Kidney (tissue), 13 donors: ENCODE measurements at regions not wholly inside any gene's neighbourhood (a gene's known extent, or its start where the extent isn't known, plus 50 kb on each side); places are given as distances from the start of the nearest gene placed in this dataset.

Source experiments
- DNase-seq, 5 donors: peaks; one replicate each; pipeline ENCODE4 v3.0.0-alpha.2; 2013 to 2020
- FAIRE-seq: peaks from 2 replicates; lab custom pipeline; 2012; peaks lifted over from hg19 to GRCh38; lab: Jason Lieb, UNC
- H3K27ac ChIP-seq, 2 donors: one replicate each; pipeline ENCODE4 v1.7.0; 2013; ENCODE audit warnings: low read depth in 2 of 2, low read length in 2 of 2, inconsistent platforms in 1 of 2
- H3K27me3 ChIP-seq: one replicate; pipeline ENCODE4 v1.7.1; 2013; ENCODE audit warnings: low read length, inconsistent platforms; ENCODE audit not compliant: control insufficient read depth, insufficient read depth
- H3K36me3 ChIP-seq, 3 donors: one replicate each; pipeline versions ENCODE4 v1.7.0 to v1.7.1; 2013; ENCODE audit warnings: low read length in 3 of 3, control low read depth in 1 of 3, inconsistent platforms in 1 of 3; ENCODE audit not compliant: insufficient read depth in 3 of 3, control insufficient read depth in 2 of 3
- H3K4me1 ChIP-seq, 3 donors: one replicate each; pipeline versions ENCODE4 v1.7.0 to v1.7.1; 2013; ENCODE audit warnings: low read length in 3 of 3, inconsistent platforms in 1 of 3, low read depth in 1 of 3; ENCODE audit not compliant: control insufficient read depth in 2 of 3, insufficient read depth in 2 of 3
- H3K4me3 ChIP-seq, 3 donors: one replicate each; pipeline versions ENCODE4 v1.7.0 to v1.8.1; 2013; ENCODE audit warnings: low read length in 3 of 3, control low read depth in 1 of 3, inconsistent platforms in 1 of 3
- H3K9ac ChIP-seq, 3 donors: one replicate each; pipeline versions ENCODE4 v1.7.0 to v1.7.1; 2013; ENCODE audit warnings: low read length in 3 of 3, control low read depth in 1 of 3, inconsistent platforms in 1 of 3
- H3K9me3 ChIP-seq, 3 donors: one replicate each; pipeline versions ENCODE4 v1.7.0 to v1.7.1; 2013; ENCODE audit warnings: low read length in 3 of 3, control low read depth in 1 of 3, inconsistent platforms in 1 of 3; ENCODE audit not compliant: control insufficient read depth in 2 of 3, insufficient read depth in 1 of 3
- intact Hi-C: fragments of 100-400 bp; cut with DNase I; formaldehyde crosslinking; loops from one replicate; pipeline ENCODE4 v1.11.1; 2022
- TF ChIP-seq, protein P1 (sequence below): IDR thresholded peaks from 3 replicates; pipeline ENCODE4 v1.5.1; 2012; ENCODE audit warnings: mild to moderate bottlenecking, moderate library complexity, borderline replicate concordance; ENCODE audit not compliant: insufficient read depth; ENCODE audit errors: extremely low read depth
- donor health status: control.
- donor health status: control.
- donor health status: control.
- donor health status: control.
- donor health status: control.
- donor health status: DM: yes; HTN: yes; CAD: no.
- donor health status: Normal renal cell carcinoma (clear cell type).

DNA sequence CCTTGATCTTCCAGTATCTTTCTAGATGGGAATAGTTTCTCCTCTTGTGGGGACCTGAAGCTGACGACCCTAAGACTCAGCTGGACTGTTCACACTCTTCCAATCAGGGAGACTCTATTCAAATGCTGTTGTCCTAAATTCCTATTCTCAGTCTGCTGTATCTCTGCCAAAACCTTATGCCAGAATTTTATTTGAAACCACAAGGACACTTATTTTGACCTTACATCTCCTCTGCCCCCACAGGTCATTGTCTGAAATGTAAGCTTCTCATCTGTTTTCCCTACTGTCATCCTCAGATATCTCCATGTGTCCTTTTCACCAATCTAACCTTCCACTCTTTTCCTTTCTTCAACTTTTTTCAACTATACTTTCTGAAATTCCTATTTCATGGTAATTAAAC lies 289.5 kb upstream of the SGK1 start:
- no peaks in the 10 kb centered on the region for H3K9me3 ChIP-seq
- H3K27ac ChIP-seq: no peak overlapping the region
- H3K4me1 ChIP-seq: peaks cover 0 to 3% (median 0%) of the 10 kb centered on the region in 3 donors
- H3K36me3 ChIP-seq: no peaks in the 10 kb centered on the region
- no peak overlapping the region for H3K9ac ChIP-seq
- DNase-seq: peak in 1 of 5 donors; percentile 19
- TF ChIP-seq, protein P1, sequence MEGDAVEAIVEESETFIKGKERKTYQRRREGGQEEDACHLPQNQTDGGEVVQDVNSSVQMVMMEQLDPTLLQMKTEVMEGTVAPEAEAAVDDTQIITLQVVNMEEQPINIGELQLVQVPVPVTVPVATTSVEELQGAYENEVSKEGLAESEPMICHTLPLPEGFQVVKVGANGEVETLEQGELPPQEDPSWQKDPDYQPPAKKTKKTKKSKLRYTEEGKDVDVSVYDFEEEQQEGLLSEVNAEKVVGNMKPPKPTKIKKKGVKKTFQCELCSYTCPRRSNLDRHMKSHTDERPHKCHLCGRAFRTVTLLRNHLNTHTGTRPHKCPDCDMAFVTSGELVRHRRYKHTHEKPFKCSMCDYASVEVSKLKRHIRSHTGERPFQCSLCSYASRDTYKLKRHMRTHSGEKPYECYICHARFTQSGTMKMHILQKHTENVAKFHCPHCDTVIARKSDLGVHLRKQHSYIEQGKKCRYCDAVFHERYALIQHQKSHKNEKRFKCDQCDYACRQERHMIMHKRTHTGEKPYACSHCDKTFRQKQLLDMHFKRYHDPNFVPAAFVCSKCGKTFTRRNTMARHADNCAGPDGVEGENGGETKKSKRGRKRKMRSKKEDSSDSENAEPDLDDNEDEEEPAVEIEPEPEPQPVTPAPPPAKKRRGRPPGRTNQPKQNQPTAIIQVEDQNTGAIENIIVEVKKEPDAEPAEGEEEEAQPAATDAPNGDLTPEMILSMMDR: no peak
- no peaks in the 10 kb centered on the region for H3K27me3 ChIP-seq
- no peak for FAIRE-seq
- H3K4me3 ChIP-seq: no peak overlapping the region
- intact Hi-C loops: no loop called here

DNA sequence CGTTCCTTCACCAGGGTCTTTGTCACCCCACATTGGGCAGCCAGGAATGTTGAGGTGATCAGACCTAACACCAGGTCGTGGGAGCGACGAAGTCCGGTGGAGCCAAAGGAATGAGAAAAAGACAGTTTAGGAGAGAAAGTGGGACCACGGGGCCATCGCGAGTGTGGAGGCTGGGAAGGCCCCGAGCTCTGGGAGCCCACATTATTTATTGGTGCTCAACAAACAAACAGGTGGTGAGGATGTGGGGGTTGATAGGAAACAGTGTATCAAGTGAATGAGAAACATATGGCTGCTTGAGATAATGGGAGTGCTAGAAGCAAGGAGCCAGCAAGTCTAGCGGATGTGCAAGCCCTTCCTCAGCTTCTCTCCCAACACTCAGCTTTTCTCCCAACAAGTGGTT lies 287.1 kb upstream of the SGK1 start:
- Histone ChIP-seq H3K9me3 (no peaks in the 10 kb centered on the region), H3K36me3 (no peaks in the 10 kb centered on the region), H3K27ac (no peak overlapping the region), H3K27me3 (no peaks in the 10 kb centered on the region), H3K4me3 (no peak overlapping the region), H3K9ac (no peak overlapping the region), H3K4me1 (peaks cover 0 to 2% (median 0%) of the 10 kb centered on the region in 3 donors)
- TF ChIP-seq, protein P1: no peak
- intact Hi-C loops: no loop called here
- DNase-seq (no peak), FAIRE-seq (no peak)

DNA sequence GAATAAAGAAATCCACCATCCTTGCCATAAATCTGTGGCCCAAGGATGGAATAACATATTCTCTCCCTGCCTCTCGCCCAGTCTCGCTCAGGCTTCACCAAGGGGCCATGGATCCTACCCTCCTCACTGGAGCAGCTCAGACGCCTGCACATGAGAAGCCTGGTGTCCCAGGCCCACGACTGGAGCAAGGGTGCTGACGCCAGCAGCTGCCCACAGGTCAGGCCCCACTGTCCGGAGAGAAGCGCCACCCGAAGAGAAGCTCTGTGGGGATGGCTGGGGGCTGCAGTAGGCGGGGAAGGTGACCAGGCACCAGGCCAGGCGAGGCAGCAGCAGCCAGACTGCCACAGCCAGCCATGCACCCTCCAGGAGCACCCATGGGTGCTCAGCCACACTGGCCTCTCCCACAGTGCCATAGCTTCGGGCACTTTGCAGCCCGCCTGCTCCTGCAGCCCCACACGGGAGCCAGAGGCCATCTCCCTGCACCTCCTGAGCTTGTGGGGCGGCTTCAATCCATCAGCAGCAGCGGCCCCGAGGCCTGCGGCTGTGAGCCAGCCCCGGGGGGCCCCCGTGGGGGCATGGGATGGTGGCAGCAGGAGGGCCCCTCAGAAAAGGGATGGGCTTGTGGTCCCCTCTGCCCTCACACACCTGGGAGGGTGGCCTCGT lies 286.2 kb upstream of the SGK1 start:
- no peaks in the 10 kb centered on the region for H3K9me3 ChIP-seq
- DNase-seq (no peak), FAIRE-seq (no peak)

More for the DNA sequence above, 286.2 kb upstream of the SGK1 start:
- H3K4me3 ChIP-seq: no peak overlapping the region
- H3K4me1 ChIP-seq: no peaks in the 10 kb centered on the region
- TF ChIP-seq, protein P1: no peak
- H3K9ac ChIP-seq: no peak overlapping the region
- intact Hi-C loops: no loop called here
- no peaks in the 10 kb centered on the region for H3K36me3 ChIP-seq
- H3K27me3 ChIP-seq: no peaks in the 10 kb centered on the region
- H3K27ac ChIP-seq: no peak overlapping the region
